Endothelial cell of umbilical vein (primary cell): ENCODE measurements at regions not wholly inside any gene's neighbourhood (a gene's known extent, or its start where the extent isn't known, plus 50 kb on each side); places are given as distances from the start of the nearest gene placed in this dataset.

Experiments used
- BruUV-seq: library from RNA; stranded (reverse); fragments of 400-500 nt; replicated peaks from 2 replicates; lab custom pipeline; 2021; lab: Mats Ljungman, UMichigan
- CTCF ChIA-PET: fragments of 300-600, 350-600 bp; sonication (Branson Sonifier 250); formaldehyde crosslinking; loops from one replicate; lab custom pipeline; 2021; ENCODE audit warnings: antibody characterized with exemption, inconsistent platforms; lab: Charles Lee
- POLR2A ChIA-PET: fragments of 300-600, 350-600 bp; sonication (Branson Sonifier 250); formaldehyde crosslinking; loops from one replicate; lab custom pipeline; 2021; ENCODE audit warnings: antibody characterized with exemption, inconsistent platforms; lab: Charles Lee
- DNase-seq: peaks from one replicate; pipeline ENCODE4 v3.0.0-alpha.2; 2011; ENCODE audit warnings: low read depth, low spot score
- FAIRE-seq: peaks from 2 replicates; lab custom pipeline; 2011; peaks lifted over from hg19 to GRCh38; lab: Jason Lieb, UNC
- H2AFZ ChIP-seq: 2 replicates; pipeline ENCODE4 v1.6.0; 2012; ENCODE audit warnings: low read depth, low read length, control low read depth, inconsistent platforms
- H3K27ac ChIP-seq: 2 replicates; pipeline ENCODE4 v1.5.1; 2011; ENCODE audit warnings: low read depth, mild to moderate bottlenecking, control low read depth, low read length, moderate library complexity; ENCODE audit not compliant: insufficient read depth
- H3K27me3 ChIP-seq, 2 experiments: 2 replicates each; pipeline versions ENCODE4 v1.6.0 to v1.6.1; 2011; ENCODE audit warnings: low read length in 2 of 2, mixed read lengths in 1 of 2; ENCODE audit not compliant: control insufficient read depth in 2 of 2, insufficient read depth in 2 of 2
- H3K36me3 ChIP-seq, 2 experiments: 2 replicates in 1 of 2; 3 replicates in 1 of 2; pipeline ENCODE4 v1.5.1; 2011; ENCODE audit warnings: low read length in 2 of 2, mild to moderate bottlenecking in 1 of 2, moderate library complexity in 1 of 2; ENCODE audit not compliant: control insufficient read depth in 2 of 2, insufficient read depth in 2 of 2; ENCODE audit errors: extremely low read depth in 1 of 2
- H3K4me1 ChIP-seq: 3 replicates; pipeline ENCODE4 v1.5.1; 2011; ENCODE audit warnings: mild to moderate bottlenecking, low read length; ENCODE audit not compliant: control insufficient read depth, insufficient read depth; ENCODE audit errors: extremely low read depth
- H3K4me2 ChIP-seq: 2 replicates; pipeline ENCODE4 v1.6.1; 2011; ENCODE audit warnings: low read length, control low read depth, mixed read lengths; ENCODE audit not compliant: insufficient read depth
- H3K4me3 ChIP-seq, 3 experiments: fragments of 200-600 bp in 1 of 3; sonication (generic), shearing (Covaris generic) in 1 of 3; replicated peaks in 1 of 3; 2 replicates each; pipeline ENCODE4 v1.5.1; 2011 to 2016; ENCODE audit warnings: control low read depth in 3 of 3, low read length in 3 of 3, mild to moderate bottlenecking in 2 of 3, inconsistent platforms in 1 of 3, low read depth in 1 of 3, moderate library complexity in 1 of 3; ENCODE audit not compliant: insufficient read depth in 1 of 3
- H3K79me2 ChIP-seq: 2 replicates; pipeline ENCODE4 v1.6.0; 2012; ENCODE audit warnings: low read length, inconsistent platforms; ENCODE audit not compliant: control insufficient read depth, insufficient read depth
- H3K9ac ChIP-seq: replicated peaks from 2 replicates; pipeline ENCODE3; 2011; ENCODE audit warnings: low read length, control low read depth; ENCODE audit not compliant: insufficient read depth; ENCODE audit errors: extremely low read depth
- H3K9me1 ChIP-seq: replicated peaks from 3 replicates; pipeline ENCODE4 v1.6.0; 2011; ENCODE audit warnings: mild to moderate bottlenecking, low read length; ENCODE audit not compliant: control insufficient read depth, insufficient read depth; ENCODE audit errors: extremely low read depth
- H3K9me3 ChIP-seq: replicated peaks from 2 replicates; pipeline ENCODE4 v1.5.1; 2012; ENCODE audit warnings: low read length, inconsistent platforms; ENCODE audit not compliant: control insufficient read depth, insufficient read depth
- H4K20me1 ChIP-seq: replicated peaks from 2 replicates; pipeline ENCODE3; 2011; ENCODE audit warnings: mild to moderate bottlenecking, low read length; ENCODE audit not compliant: control insufficient read depth, insufficient read depth; ENCODE audit errors: extremely low read depth
- EZH2 ChIP-seq: IDR thresholded peaks from 2 replicates; pipeline ENCODE4 v1.6.1; 2012; ENCODE audit warnings: borderline replicate concordance, low read depth, mild to moderate bottlenecking, moderate library complexity, low read length, inconsistent platforms; ENCODE audit not compliant: severe bottlenecking
- FOS ChIP-seq: IDR thresholded peaks from 2 replicates; pipeline ENCODE4 v1.6.1; 2011; ENCODE audit warnings: mild to moderate bottlenecking, low read length, moderate library complexity, borderline replicate concordance; ENCODE audit not compliant: insufficient read depth
- GATA2 ChIP-seq: IDR thresholded peaks from 2 replicates; pipeline ENCODE4 v1.7.0; 2011; ENCODE audit warnings: low read depth, mild to moderate bottlenecking, moderate library complexity, mixed read lengths, low read length; ENCODE audit not compliant: insufficient read length, insufficient read depth
- JUN ChIP-seq: IDR thresholded peaks from 2 replicates; pipeline ENCODE4 v1.6.1; 2011; ENCODE audit warnings: borderline replicate concordance, low read depth; ENCODE audit not compliant: insufficient read length, insufficient read depth
- MYC ChIP-seq: IDR thresholded peaks from one replicate; pipeline ENCODE4 v1.6.1; 2011; ENCODE audit warnings: mild to moderate bottlenecking, low read depth, low read length
- POLR2A ChIP-seq: IDR thresholded peaks from 2 replicates; pipeline ENCODE4 v1.6.1; 2012; ENCODE audit warnings: low read depth, mild to moderate bottlenecking, control low read depth, low read length
- POLR2AphosphoS5 ChIP-seq: IDR thresholded peaks from 2 replicates; pipeline ENCODE4 v1.6.1; 2012; ENCODE audit warnings: low read depth, mild to moderate bottlenecking, control low read depth, low read length, moderate library complexity; ENCODE audit not compliant: insufficient read depth
- dilution Hi-C: fragments of 300-500 bp; cut with MboI; formaldehyde crosslinking; loops from one replicate; pipeline ENCODE4 v1.15.0; 2019; ENCODE audit warnings: low sequenced_read_pairs; ENCODE audit not compliant: extremely low pct_ligation_motif_present
- intact Hi-C: fragments of 100-400 bp; cut with micrococcal nuclease; formaldehyde crosslinking; loops from one replicate; pipeline ENCODE4 v1.10.0; 2022
- TF ChIP-seq, protein P1 (sequence below), 2 donors: IDR thresholded peaks; 1 replicate in 1 of 2; 2 replicates in 1 of 2; pipeline ENCODE4 v1.5.1; 2011; ENCODE audit warnings: low read length in 2 of 2, mild to moderate bottlenecking in 2 of 2, moderate library complexity in 2 of 2, control low read depth in 1 of 2, inconsistent platforms in 1 of 2, low read depth in 1 of 2; ENCODE audit not compliant: insufficient read depth in 1 of 2; ENCODE audit errors: extremely low read depth in 1 of 2

DNA sequence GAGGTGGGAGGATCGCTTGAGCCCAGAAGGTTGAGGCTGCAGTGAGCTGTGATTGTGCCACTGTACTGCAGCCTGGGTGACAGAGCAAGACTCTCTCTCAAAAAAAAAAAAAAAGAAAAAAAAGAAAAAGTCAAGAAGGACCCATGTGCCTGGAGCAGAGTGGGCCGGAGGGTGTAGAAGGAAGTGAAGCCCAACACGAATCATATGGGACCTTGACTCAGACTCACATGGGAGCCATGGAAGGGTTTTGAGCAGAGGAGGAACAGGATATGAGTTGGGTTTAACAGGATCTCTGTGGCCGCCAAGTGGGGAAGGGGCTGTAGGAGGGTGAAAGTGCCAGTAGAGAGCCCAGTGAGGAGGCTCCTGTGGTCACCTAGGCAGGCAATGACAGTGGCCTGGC lies 165.4 kb downstream of the PHETA1 start:
- ChIA-PET POLR2A (no interaction called here), CTCF (no interaction called here)
- no peaks in the 10 kb centered on the region for H3K79me2 ChIP-seq
- no peaks in the 10 kb centered on the region for H3K36me3 ChIP-seq
- dilution Hi-C loops (no loop called here), intact Hi-C loops (no loop called here)
- no peaks in the 10 kb centered on the region for H3K27me3 ChIP-seq
- H4K20me1 ChIP-seq = no peaks in the 10 kb centered on the region
- TF ChIP-seq EZH2 = no peak
- no peak for TF ChIP-seq POLR2A
- TF ChIP-seq MYC = no peak
- TF ChIP-seq, protein P1, sequence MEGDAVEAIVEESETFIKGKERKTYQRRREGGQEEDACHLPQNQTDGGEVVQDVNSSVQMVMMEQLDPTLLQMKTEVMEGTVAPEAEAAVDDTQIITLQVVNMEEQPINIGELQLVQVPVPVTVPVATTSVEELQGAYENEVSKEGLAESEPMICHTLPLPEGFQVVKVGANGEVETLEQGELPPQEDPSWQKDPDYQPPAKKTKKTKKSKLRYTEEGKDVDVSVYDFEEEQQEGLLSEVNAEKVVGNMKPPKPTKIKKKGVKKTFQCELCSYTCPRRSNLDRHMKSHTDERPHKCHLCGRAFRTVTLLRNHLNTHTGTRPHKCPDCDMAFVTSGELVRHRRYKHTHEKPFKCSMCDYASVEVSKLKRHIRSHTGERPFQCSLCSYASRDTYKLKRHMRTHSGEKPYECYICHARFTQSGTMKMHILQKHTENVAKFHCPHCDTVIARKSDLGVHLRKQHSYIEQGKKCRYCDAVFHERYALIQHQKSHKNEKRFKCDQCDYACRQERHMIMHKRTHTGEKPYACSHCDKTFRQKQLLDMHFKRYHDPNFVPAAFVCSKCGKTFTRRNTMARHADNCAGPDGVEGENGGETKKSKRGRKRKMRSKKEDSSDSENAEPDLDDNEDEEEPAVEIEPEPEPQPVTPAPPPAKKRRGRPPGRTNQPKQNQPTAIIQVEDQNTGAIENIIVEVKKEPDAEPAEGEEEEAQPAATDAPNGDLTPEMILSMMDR (IDR thresholded peaks at IDR 0.05; ENCODE audit: extremely low read depth in 1 of 2, insufficient read depth in 1 of 2, low read depth in 1 of 2, low read length in 2 of 2) = no peak
- no peak for TF ChIP-seq JUN
- H3K9me3 ChIP-seq = no peaks in the 10 kb centered on the region
- H3K4me1 ChIP-seq = no peaks in the 10 kb centered on the region
- DNase-seq (no peak), FAIRE-seq (no peak)
- no peak overlapping the region for H3K4me2 ChIP-seq
- H3K9me1 ChIP-seq = no peaks in the 10 kb centered on the region
- BruUV-seq = no TSS peak
- H3K4me3 ChIP-seq = no peak overlapping the region
- H2AFZ ChIP-seq = no peak overlapping the region
- H3K9ac ChIP-seq = no peak overlapping the region
- no peak overlapping the region for H3K27ac ChIP-seq

DNA sequence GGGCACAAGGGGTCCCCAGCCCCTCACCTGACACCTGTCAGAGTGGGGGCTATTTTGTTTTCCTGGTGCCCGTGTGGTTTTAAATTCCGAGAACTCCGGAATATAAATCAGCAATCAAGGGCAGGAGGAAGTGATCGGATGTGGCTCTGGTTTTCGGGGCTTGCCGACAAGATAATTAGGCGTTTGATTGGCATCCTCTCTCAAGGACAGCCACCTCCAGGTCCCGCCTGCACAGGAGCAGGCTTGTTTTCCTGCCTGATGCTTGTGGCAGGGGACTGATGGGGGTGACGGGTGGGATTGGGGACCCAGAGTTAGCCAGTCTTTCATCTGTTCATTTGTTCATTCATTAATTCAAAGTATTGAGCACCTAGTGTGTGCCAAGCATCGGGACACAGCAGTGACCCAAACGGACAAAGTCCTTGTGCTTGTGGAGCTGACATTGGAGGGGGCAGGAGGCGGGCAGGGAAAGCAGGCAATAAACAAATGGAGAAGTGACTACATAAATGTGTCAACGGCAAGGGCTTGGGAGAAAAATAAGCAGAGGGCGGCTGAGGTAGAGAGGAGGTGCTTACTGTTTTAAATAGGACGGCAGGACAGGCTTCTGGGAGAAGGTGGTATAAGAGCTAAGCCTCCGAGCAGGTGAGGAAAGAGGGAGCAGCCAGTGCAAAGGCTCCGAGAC lies 166.5 kb downstream of the PHETA1 start:
- ChIA-PET POLR2A (no interaction called here), CTCF (no interaction called here)
- H3K9ac ChIP-seq = no peak overlapping the region
- FAIRE-seq (no peak), DNase-seq (no peak)
- H3K27ac ChIP-seq = no peak overlapping the region
- no peaks in the 10 kb centered on the region for H3K79me2 ChIP-seq
- H3K9me1 ChIP-seq = no peaks in the 10 kb centered on the region
- H3K4me2 ChIP-seq = no peak overlapping the region
- H3K27me3 ChIP-seq = no peaks in the 10 kb centered on the region
- intact Hi-C loops = no loop called here
- no peaks in the 10 kb centered on the region for H3K9me3 ChIP-seq
- no peaks in the 10 kb centered on the region for H3K36me3 ChIP-seq
- no peak overlapping the region for H3K4me3 ChIP-seq
- no peaks in the 10 kb centered on the region for H4K20me1 ChIP-seq
- BruUV-seq = no TSS peak
- H3K4me1 ChIP-seq = no peaks in the 10 kb centered on the region
- no peak overlapping the region for H2AFZ ChIP-seq
- TF ChIP-seq FOS (no peak), POLR2AphosphoS5 (no peak), POLR2A (no peak), JUN (no peak), MYC (no peak), EZH2 (no peak), GATA2 (no peak)
- TF ChIP-seq, protein P1 (IDR thresholded peaks at IDR 0.05; ENCODE audit: extremely low read depth in 1 of 2, insufficient read depth in 1 of 2, low read depth in 1 of 2, low read length in 2 of 2) = no peak
- dilution Hi-C loops = no loop called here
